Chondrocyte (in vitro differentiated cells): ENCODE measurements at regions not wholly inside any gene's neighbourhood (a gene's known extent, or its start where the extent isn't known, plus 50 kb on each side); places are given as distances from the start of the nearest gene placed in this dataset.

Source experiments
- DNase-seq: peaks from one replicate; pipeline ENCODE4 v3.0.0; 2021; ENCODE audit warnings: mixed read lengths, low spot score
- H3K27ac Mint-ChIP-seq: one replicate; pipeline ENCODE4 v1.8.0; 2021; ENCODE audit warnings: mild to moderate bottlenecking, moderate library complexity, mixed read lengths; ENCODE audit not compliant: unreplicated experiment
- H3K27me3 Mint-ChIP-seq: 2 replicates; pipeline ENCODE4 v1.8.0; 2021; ENCODE audit warnings: low read depth, mixed read lengths
- H3K36me3 Mint-ChIP-seq: 2 replicates; pipeline ENCODE4 v1.8.0; 2021; ENCODE audit warnings: low read depth, mixed read lengths
- H3K4me1 Mint-ChIP-seq: 2 replicates; pipeline ENCODE4 v1.8.0; 2021; ENCODE audit warnings: low read depth, mild to moderate bottlenecking, mixed read lengths
- H3K4me3 Mint-ChIP-seq: one replicate; pipeline ENCODE4 v1.8.0; 2021; ENCODE audit warnings: mild to moderate bottlenecking, moderate library complexity, mixed read lengths; ENCODE audit not compliant: unreplicated experiment
- H3K9me3 Mint-ChIP-seq: 2 replicates; pipeline ENCODE4 v1.8.0; 2021; ENCODE audit warnings: low read depth, mixed read lengths
- TF ChIP-seq, protein P1 (sequence below): fragments of 200-600 bp; sonication (generic); IDR thresholded peaks from 2 replicates; pipeline ENCODE4 v1.5.0; 2021; ENCODE audit warnings: antibody characterized with exemption, mild to moderate bottlenecking, moderate library complexity

DNA sequence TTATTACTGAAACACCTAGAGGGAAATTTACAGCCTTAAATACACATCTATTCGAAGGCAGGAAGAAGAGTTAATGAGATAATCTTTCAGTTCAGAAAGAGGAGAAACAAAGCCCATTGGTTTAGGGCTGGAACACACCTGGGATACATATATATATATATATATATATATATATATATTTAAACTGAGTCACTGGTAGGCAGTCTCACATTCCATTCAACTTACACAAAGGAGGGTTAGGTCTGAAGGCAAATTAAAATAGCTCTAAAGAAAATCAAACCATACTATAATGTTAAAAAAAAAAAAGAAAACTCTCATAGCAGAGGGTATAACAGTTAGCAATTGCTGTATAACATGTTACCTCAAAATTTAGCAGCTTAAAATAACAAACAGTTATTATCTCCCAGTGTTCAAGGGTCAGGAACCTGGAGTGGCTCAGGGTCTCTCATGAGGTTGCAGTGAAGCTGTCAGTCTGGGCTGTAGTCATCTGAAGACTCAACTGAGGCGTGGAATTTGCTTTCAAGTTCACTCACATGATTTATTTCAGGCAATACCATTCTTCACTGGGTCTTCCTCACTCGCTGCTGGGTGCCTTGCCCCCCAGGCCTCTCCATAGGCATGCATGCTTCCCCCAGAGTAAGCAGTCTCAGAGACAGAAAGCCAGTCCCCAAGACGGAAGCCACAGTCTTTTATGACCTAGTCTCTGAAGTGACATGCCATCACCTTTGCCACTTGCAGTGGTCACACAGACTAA is 332.8 kb downstream of the NSG2 start:
- Mint-ChIP-seq H3K27ac (no peak overlapping the region), H3K4me3 (no peak overlapping the region), H3K9me3 (peaks cover 8% of the 10 kb centered on the region), H3K4me1 (peaks cover 6% of the 10 kb centered on the region), H3K36me3 (peaks cover 2% of the 10 kb centered on the region), H3K27me3 (no peaks in the 10 kb centered on the region)
- TF ChIP-seq, protein P1, sequence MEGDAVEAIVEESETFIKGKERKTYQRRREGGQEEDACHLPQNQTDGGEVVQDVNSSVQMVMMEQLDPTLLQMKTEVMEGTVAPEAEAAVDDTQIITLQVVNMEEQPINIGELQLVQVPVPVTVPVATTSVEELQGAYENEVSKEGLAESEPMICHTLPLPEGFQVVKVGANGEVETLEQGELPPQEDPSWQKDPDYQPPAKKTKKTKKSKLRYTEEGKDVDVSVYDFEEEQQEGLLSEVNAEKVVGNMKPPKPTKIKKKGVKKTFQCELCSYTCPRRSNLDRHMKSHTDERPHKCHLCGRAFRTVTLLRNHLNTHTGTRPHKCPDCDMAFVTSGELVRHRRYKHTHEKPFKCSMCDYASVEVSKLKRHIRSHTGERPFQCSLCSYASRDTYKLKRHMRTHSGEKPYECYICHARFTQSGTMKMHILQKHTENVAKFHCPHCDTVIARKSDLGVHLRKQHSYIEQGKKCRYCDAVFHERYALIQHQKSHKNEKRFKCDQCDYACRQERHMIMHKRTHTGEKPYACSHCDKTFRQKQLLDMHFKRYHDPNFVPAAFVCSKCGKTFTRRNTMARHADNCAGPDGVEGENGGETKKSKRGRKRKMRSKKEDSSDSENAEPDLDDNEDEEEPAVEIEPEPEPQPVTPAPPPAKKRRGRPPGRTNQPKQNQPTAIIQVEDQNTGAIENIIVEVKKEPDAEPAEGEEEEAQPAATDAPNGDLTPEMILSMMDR = no peak
- no peak for DNase-seq

DNA sequence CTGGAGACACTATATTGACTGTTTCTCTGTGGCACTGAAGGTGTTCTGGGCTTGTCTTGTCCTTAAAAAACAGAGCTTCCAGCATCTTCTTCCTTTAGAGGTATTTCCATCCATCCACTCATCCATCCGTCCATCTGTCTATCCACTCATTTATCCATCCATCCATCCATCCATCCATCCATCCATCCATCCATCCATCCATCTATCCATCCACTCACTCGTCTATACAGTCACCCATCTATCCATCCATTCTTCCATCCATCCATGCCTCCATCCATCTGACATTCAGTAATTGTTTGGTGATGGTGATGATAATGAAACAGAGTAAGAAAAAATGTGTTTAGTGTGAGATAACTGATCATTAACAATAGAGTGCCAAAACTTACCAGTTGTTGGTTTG is 334.8 kb downstream of the NSG2 start:
- H3K4me1 Mint-ChIP-seq = peaks cover 22% of the 10 kb centered on the region
- no peak overlapping the region for H3K27ac Mint-ChIP-seq

DNA sequence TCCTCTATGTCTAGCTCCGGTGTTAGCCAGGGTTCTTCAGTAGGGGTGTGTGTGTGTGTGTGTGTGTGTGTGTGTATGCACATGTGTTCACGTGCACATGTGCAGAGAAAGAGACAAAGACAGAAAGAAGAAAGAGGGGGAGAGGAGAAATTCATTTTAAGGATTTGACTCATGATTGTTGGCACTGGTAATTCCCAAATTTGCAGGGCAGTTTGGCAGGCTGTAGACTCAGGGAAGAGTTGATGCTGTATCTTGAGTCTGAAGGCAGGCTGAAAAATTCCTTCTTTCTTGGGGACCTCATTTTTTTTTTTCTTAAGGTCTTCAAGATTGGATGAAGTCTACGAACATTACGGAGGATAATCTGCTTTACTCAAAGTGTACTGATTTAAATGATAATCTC is 335.7 kb downstream of the NSG2 start:
- Mint-ChIP-seq H3K27me3 (no peaks in the 10 kb centered on the region), H3K9me3 (peaks cover 8% of the 10 kb centered on the region), H3K27ac (no peak overlapping the region), H3K4me3 (no peak overlapping the region), H3K36me3 (peaks cover 2% of the 10 kb centered on the region), H3K4me1 (peaks cover 30% of the 10 kb centered on the region)
- TF ChIP-seq, protein P1 = no peak
- DNase-seq = no peak

More for the DNA sequence above, 334.8 kb downstream of the NSG2 start:
- no peak for DNase-seq
- Mint-ChIP-seq H3K36me3 (peaks cover 2% of the 10 kb centered on the region), H3K27me3 (no peaks in the 10 kb centered on the region), H3K9me3 (peaks cover 8% of the 10 kb centered on the region), H3K4me3 (no peak overlapping the region)
- TF ChIP-seq, protein P1 = no peak

GRCh38 chr5:174383210-174384167 is 338.0 kb downstream of the NSG2 start:
- Mint-ChIP-seq H3K4me1 (peaks cover 43% of the 10 kb centered on the region), H3K9me3 (peaks cover 6% of the 10 kb centered on the region), H3K27ac (no peak overlapping the region), H3K36me3 (peaks cover 2% of the 10 kb centered on the region), H3K4me3 (no peak overlapping the region), H3K27me3 (no peaks in the 10 kb centered on the region)
- DNase-seq = no peak
- TF ChIP-seq, protein P1 = no peak

GRCh38 chr5:174384509-174384947 is 339.0 kb downstream of the NSG2 start:
- peaks cover 5% of the 10 kb centered on the region for H3K27me3 Mint-ChIP-seq
- H3K4me3 Mint-ChIP-seq = no peak overlapping the region
- H3K36me3 Mint-ChIP-seq = peaks cover 2% of the 10 kb centered on the region
- peaks cover 4% of the 10 kb centered on the region for H3K9me3 Mint-ChIP-seq
- H3K27ac Mint-ChIP-seq = peak overlapping the region; percentile 2
- TF ChIP-seq, protein P1 = no peak
- no peak for DNase-seq
- peaks cover 43% of the 10 kb centered on the region for H3K4me1 Mint-ChIP-seq
